A673 (cell line): ENCODE measurements at regions not wholly inside any gene's neighbourhood (a gene's known extent, or its start where the extent isn't known, plus 50 kb on each side); places are given as distances from the start of the nearest gene placed in this dataset.
A peak's percentile ranks its signal among the peaks of the same experiment; 100 is the strongest.

Source experiments
- BruUV-seq: library from RNA; stranded (reverse); fragments of 400-500 nt; replicated peaks from 2 replicates; lab custom pipeline; 2021; lab: Mats Ljungman, UMichigan
- CTCF ChIA-PET: fragments of 300-600 bp; sonication (Branson Sonifier 250); formaldehyde crosslinking; loops from one replicate; lab custom pipeline; 2022; ENCODE audit warnings: antibody characterized with exemption; lab: Charles Lee
- POLR2A ChIA-PET: fragments of 300-600 bp; sonication (Branson Sonifier 250); formaldehyde crosslinking; loops from one replicate; lab custom pipeline; 2022; ENCODE audit warnings: antibody characterized with exemption; ENCODE audit not compliant: low non-redundant PET; lab: Charles Lee
- DNase-seq: peaks from one replicate; pipeline ENCODE4 v3.0.0-alpha.2; 2015; ENCODE audit warnings: low spot score
- H3K27ac ChIP-seq: fragments of 200-600 bp; sonication (generic); 2 replicates; pipeline ENCODE4 v1.5.1; 2016; ENCODE audit warnings: mixed run types, low read depth, mild to moderate bottlenecking, mixed read lengths, antibody characterized with exemption, low read length; ENCODE audit not compliant: poor library complexity, severe bottlenecking
- H3K27me3 ChIP-seq: fragments of 200-600 bp; sonication (generic); replicated peaks from 2 replicates; pipeline ENCODE4 v1.6.1; 2017; ENCODE audit warnings: mixed run types, low read depth, mild to moderate bottlenecking, mixed read lengths, antibody characterized with exemption, low read length; ENCODE audit not compliant: insufficient read depth, poor library complexity
- H3K36me3 ChIP-seq: fragments of 200-600 bp; sonication (generic); 2 replicates; pipeline ENCODE4 v1.6.1; 2016; ENCODE audit warnings: mixed run types, mild to moderate bottlenecking, mixed read lengths, antibody characterized with exemption, low read length; ENCODE audit not compliant: insufficient read depth, poor library complexity, severe bottlenecking
- H3K4me1 ChIP-seq: fragments of 200-600 bp; sonication (generic); 2 replicates; pipeline ENCODE4 v1.6.1; 2017; ENCODE audit warnings: mixed run types, mild to moderate bottlenecking, mixed read lengths, antibody characterized with exemption, low read length; ENCODE audit not compliant: insufficient read depth, poor library complexity, severe bottlenecking
- H3K4me3 ChIP-seq: fragments of 200-600 bp; sonication (generic); 2 replicates; pipeline ENCODE4 v1.5.1; 2016; ENCODE audit warnings: low read depth, mixed run types, mild to moderate bottlenecking, mixed read lengths, low read length; ENCODE audit not compliant: poor library complexity, severe bottlenecking
- H3K9me3 ChIP-seq: fragments of 200-600 bp; sonication (generic); 2 replicates; pipeline ENCODE4 v1.6.1; 2016; ENCODE audit warnings: mixed run types, low read depth, mild to moderate bottlenecking, mixed read lengths, antibody characterized with exemption, low read length; ENCODE audit not compliant: poor library complexity, severe bottlenecking
- EZH2 ChIP-seq: fragments of 200-600 bp; sonication (generic); IDR thresholded peaks from 2 replicates; pipeline ENCODE4 v1.6.1; 2017; ENCODE audit warnings: borderline replicate concordance, low read depth, mild to moderate bottlenecking, mixed read lengths, antibody characterized with exemption, low read length; ENCODE audit not compliant: poor library complexity, severe bottlenecking
- intact Hi-C: fragments of 100-400 bp; cut with micrococcal nuclease; formaldehyde crosslinking; loops from one replicate; pipeline ENCODE4 v1.10.0; 2022; ENCODE audit not compliant: unreplicated experiment
- TF ChIP-seq, protein P1 (sequence below): fragments of 300-800, 200-600 bp; sonication (generic); conservative IDR thresholded peaks from 2 replicates; pipeline ENCODE4 v1.5.1; 2017; ENCODE audit warnings: low read depth, mild to moderate bottlenecking, antibody characterized with exemption, low read length, moderate library complexity, mixed read lengths

DNA sequence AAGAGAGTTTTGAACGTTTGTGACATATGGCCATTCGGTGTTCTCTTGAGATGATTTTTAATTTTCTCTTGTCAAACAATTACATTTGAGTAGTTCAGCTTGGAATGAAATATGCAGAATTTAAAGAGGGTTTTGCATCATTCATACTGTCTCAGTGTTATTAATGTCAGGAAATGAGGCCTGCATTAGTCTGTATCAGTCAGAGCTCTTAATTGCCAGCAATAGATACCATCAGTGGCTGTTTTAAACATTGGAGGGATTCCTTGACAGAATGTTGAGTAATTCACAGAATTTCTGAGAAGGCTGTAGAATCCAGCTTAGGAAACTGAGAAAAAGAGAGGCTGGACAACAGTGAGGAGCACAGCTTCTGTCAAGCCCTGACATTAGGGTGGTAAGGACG lies 722.0 kb downstream of the NR2F2 start:
- peak; percentile 75 for DNase-seq
- no TSS peak for BruUV-seq
- CTCF ChIA-PET: no interaction called here
- Histone ChIP-seq H3K36me3 (no peaks in the 10 kb centered on the region), H3K9me3 (no peaks in the 10 kb centered on the region), H3K27ac (peak overlapping the region; percentile 78), H3K4me3 (no peak overlapping the region), H3K27me3 (no peaks in the 10 kb centered on the region), H3K4me1 (peaks cover 35% of the 10 kb centered on the region)
- POLR2A ChIA-PET: no interaction called here
- intact Hi-C loops: no loop called here
- TF ChIP-seq EZH2: no peak

DNA sequence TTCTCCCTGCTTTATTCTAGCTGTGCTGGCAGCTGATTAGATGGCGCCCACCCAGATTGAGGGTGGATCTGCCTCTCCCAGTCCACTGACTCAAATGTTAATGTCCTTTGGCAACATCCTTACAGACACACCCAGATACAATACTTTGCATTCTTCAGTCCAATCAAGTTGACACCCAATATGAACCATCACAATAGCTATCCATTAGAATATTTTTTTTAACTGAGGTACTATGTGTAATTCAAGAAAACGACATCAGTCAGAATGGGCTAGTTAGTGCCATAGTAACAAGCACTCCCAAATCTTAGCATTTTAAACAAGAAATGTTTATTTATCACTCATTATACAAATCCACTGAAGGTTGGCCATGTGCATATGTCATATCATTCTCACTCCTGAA lies 723.1 kb downstream of the NR2F2 start:
- ChIA-PET POLR2A (interaction anchor here (0.6 to 0.7 kb wide), 2 partner anchors 18 to 1424 kb away, joined by 3 read pairs; no protein-coding TSS in a partner anchor), CTCF (no interaction called here)
- no peaks in the 10 kb centered on the region for H3K36me3 ChIP-seq
- no peaks in the 10 kb centered on the region for H3K9me3 ChIP-seq
- TF ChIP-seq, protein P1, sequence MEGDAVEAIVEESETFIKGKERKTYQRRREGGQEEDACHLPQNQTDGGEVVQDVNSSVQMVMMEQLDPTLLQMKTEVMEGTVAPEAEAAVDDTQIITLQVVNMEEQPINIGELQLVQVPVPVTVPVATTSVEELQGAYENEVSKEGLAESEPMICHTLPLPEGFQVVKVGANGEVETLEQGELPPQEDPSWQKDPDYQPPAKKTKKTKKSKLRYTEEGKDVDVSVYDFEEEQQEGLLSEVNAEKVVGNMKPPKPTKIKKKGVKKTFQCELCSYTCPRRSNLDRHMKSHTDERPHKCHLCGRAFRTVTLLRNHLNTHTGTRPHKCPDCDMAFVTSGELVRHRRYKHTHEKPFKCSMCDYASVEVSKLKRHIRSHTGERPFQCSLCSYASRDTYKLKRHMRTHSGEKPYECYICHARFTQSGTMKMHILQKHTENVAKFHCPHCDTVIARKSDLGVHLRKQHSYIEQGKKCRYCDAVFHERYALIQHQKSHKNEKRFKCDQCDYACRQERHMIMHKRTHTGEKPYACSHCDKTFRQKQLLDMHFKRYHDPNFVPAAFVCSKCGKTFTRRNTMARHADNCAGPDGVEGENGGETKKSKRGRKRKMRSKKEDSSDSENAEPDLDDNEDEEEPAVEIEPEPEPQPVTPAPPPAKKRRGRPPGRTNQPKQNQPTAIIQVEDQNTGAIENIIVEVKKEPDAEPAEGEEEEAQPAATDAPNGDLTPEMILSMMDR: no peak
- TF ChIP-seq EZH2: no peak
- no peak overlapping the region for H3K4me3 ChIP-seq
- DNase-seq: no peak
- H3K4me1 ChIP-seq: peaks cover 38% of the 10 kb centered on the region
- H3K27me3 ChIP-seq: no peaks in the 10 kb centered on the region
- BruUV-seq: no TSS peak
- no peak overlapping the region for H3K27ac ChIP-seq
- intact Hi-C loops: no loop called here

DNA sequence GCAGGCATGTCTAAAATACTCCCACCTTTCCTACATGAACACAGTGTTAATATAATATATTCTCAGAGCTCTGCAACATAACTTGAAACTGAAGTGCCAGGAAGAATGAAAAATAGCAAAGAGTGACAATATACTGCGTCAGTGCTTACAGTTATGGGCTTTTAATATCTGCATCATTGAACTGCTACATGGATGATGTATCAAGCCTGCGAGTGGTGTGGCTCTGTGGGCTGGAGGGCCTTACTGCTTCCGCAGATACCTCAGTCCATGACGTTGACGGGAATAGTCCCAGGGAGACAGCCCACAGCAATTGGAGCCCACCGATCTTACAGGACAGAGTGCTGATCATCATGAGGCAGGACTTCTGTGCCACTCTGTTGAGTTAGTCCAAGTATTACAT lies 727.0 kb downstream of the NR2F2 start:
- Histone ChIP-seq H3K4me3 (no peak overlapping the region), H3K27me3 (no peaks in the 10 kb centered on the region), H3K36me3 (no peaks in the 10 kb centered on the region), H3K9me3 (no peaks in the 10 kb centered on the region), H3K27ac (peak overlapping the region; percentile 16), H3K4me1 (peaks cover 63% of the 10 kb centered on the region)
- CTCF ChIA-PET: no interaction called here
- intact Hi-C loops: no loop called here
- BruUV-seq: no TSS peak
- POLR2A ChIA-PET: no interaction called here
- no peak for DNase-seq
- TF ChIP-seq EZH2: no peak
- TF ChIP-seq, protein P1: no peak

DNA sequence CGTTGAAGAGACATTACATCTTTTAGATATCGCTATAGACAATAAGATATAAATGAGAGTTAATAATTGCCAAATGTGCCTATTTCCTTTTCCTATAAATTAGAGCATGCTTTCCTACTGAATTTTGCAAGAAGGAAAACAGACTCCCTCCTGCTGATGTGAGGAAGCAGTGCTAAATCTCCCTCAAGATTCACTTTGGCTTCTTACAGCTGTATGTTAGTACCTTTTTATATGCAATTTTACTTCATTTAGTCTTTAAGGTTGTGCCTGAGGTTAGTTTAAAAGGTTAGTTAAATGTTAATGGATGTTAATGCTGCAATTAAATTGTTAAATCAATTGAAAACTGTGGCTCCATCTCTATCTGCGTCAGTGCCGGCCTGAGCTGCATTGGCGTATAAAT lies 728.8 kb downstream of the NR2F2 start:
- no TSS peak for BruUV-seq
- CTCF ChIA-PET: interaction anchor here (0.5 kb wide), 1 partner anchor 165 kb away, joined by 3 read pairs; no protein-coding TSS in a partner anchor
- POLR2A ChIA-PET: no interaction called here
- Histone ChIP-seq H3K27me3 (no peaks in the 10 kb centered on the region), H3K4me3 (no peak overlapping the region), H3K36me3 (peaks cover 4% of the 10 kb centered on the region), H3K27ac (peak overlapping the region; percentile 80), H3K9me3 (peaks cover 8% of the 10 kb centered on the region), H3K4me1 (peaks cover 55% of the 10 kb centered on the region)
- peak; percentile 85 for DNase-seq
- intact Hi-C loops: no loop called here
- TF ChIP-seq, protein P1: no peak
- no peak for TF ChIP-seq EZH2
